ENCODE measurements at regions not wholly inside any gene's neighbourhood (a gene's known extent, or its start where the extent isn't known, plus 50 kb on each side); places are given as distances from the start of the nearest gene placed in this dataset.

- Histone ChIP-seq H3K36me3 (no peaks in the 10 kb centered on the region), H3K27ac (no peak overlapping the region), H3K4me3 (no peak overlapping the region), H3K27me3 (no peaks in the 10 kb centered on the region), H3K9me3 (no peaks in the 10 kb centered on the region), H3K4me1 (no peaks in the 10 kb centered on the region)
- DNase-seq = no peak
- intact Hi-C loops (cut with DNase I; ENCODE audit: low total_unique reads) = no loop called here
- no peak for TF ChIP-seq EP300 (IDR thresholded peaks at IDR 0.05)
- no peak for TF ChIP-seq POLR2AphosphoS5 (IDR thresholded peaks at IDR 0.05)
- no peak for TF ChIP-seq POLR2A (IDR thresholded peaks at IDR 0.05)
- TF ChIP-seq, protein P1, sequence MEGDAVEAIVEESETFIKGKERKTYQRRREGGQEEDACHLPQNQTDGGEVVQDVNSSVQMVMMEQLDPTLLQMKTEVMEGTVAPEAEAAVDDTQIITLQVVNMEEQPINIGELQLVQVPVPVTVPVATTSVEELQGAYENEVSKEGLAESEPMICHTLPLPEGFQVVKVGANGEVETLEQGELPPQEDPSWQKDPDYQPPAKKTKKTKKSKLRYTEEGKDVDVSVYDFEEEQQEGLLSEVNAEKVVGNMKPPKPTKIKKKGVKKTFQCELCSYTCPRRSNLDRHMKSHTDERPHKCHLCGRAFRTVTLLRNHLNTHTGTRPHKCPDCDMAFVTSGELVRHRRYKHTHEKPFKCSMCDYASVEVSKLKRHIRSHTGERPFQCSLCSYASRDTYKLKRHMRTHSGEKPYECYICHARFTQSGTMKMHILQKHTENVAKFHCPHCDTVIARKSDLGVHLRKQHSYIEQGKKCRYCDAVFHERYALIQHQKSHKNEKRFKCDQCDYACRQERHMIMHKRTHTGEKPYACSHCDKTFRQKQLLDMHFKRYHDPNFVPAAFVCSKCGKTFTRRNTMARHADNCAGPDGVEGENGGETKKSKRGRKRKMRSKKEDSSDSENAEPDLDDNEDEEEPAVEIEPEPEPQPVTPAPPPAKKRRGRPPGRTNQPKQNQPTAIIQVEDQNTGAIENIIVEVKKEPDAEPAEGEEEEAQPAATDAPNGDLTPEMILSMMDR (IDR thresholded peaks at IDR 0.05) = no peak
- WGBS, 5 donors = 75 to 94% (median 91%) methylated on average over 4 of the region's 4 CpGs
Observed at GRCh38 chr10:33820531-33820930, 486.1 kb upstream of the NRP1 start.

DNA sequence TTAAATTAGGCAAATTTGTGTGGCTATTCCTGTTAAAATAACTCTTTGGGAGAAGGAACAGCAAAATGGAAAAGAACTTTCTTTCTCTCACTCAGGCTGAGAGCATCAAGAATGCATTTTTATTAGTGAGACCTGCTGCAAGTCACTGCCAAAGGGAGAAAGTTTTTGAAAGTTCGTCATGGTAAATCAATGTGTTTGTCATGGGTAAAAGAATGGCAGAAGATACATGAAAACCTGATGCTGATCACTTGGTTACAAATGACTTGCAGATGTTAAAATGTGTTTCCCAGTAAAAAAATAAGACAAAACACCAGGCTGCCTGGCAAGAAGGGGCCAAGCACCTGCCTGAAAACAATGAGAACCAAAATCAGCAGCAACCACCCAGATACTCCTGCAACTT lies 484.7 kb upstream of the NRP1 start:
- Histone ChIP-seq H3K36me3 (no peaks in the 10 kb centered on the region), H3K9me3 (no peaks in the 10 kb centered on the region), H3K4me3 (no peak overlapping the region), H3K27me3 (no peaks in the 10 kb centered on the region), H3K4me1 (no peaks in the 10 kb centered on the region), H3K27ac (no peak overlapping the region)
- intact Hi-C loops (cut with DNase I; ENCODE audit: low total_unique reads) = no loop called here
- TF ChIP-seq, protein P1 (IDR thresholded peaks at IDR 0.05) = no peak
- TF ChIP-seq EP300 (IDR thresholded peaks at IDR 0.05) (no peak), POLR2AphosphoS5 (IDR thresholded peaks at IDR 0.05) (no peak), POLR2A (IDR thresholded peaks at IDR 0.05) (no peak)
- 80 to 92% (median 86%) methylated on average over 1 of the region's 1 CpG for WGBS, 5 donors
- DNase-seq = no peak

- intact Hi-C loops (cut with DNase I; ENCODE audit: low total_unique reads) = no loop called here
- no peak for DNase-seq
- Histone ChIP-seq H3K4me3 (no peak overlapping the region), H3K9me3 (no peaks in the 10 kb centered on the region), H3K27ac (no peak overlapping the region), H3K36me3 (no peaks in the 10 kb centered on the region), H3K27me3 (no peaks in the 10 kb centered on the region), H3K4me1 (no peaks in the 10 kb centered on the region)
- TF ChIP-seq POLR2AphosphoS5 (IDR thresholded peaks at IDR 0.05) (no peak), EP300 (IDR thresholded peaks at IDR 0.05) (no peak), POLR2A (IDR thresholded peaks at IDR 0.05) (no peak)
- TF ChIP-seq, protein P1 (IDR thresholded peaks at IDR 0.05) = no peak
- 74 to 81% (median 78%) methylated on average over 2 of the region's 2 CpGs for WGBS, 5 donors
Observed at GRCh38 chr10:33818343-33818742, 483.9 kb upstream of the NRP1 start.

- no peaks in the 10 kb centered on the region for H3K36me3 ChIP-seq
- H3K4me3 ChIP-seq = no peak overlapping the region
- 77 to 87% (median 81%) methylated on average over 3 of the region's 3 CpGs for WGBS, 5 donors
- no peak overlapping the region for H3K27ac ChIP-seq
- H3K9me3 ChIP-seq = no peaks in the 10 kb centered on the region
- no peaks in the 10 kb centered on the region for H3K4me1 ChIP-seq
- TF ChIP-seq, protein P1 (IDR thresholded peaks at IDR 0.05) = no peak
- TF ChIP-seq POLR2A (IDR thresholded peaks at IDR 0.05) (no peak), POLR2AphosphoS5 (IDR thresholded peaks at IDR 0.05) (no peak), EP300 (IDR thresholded peaks at IDR 0.05) (no peak)
- H3K27me3 ChIP-seq = no peaks in the 10 kb centered on the region
- intact Hi-C loops (cut with DNase I; ENCODE audit: low total_unique reads) = no loop called here
- DNase-seq = no peak
Observed at GRCh38 chr10:33817605-33818004, 483.1 kb upstream of the NRP1 start.

Measured in stomach (tissue), 8 donors.